K562 (cell line): ENCODE measurements at regions not wholly inside any gene's neighbourhood (a gene's known extent, or its start where the extent isn't known, plus 50 kb on each side); places are given as distances from the start of the nearest gene placed in this dataset.
"Not testable (repeated sequence)": the region's sequence is repeated elsewhere in the genome, so short reads cannot be mapped to it uniquely, and the experiment has no call there.

ENCODE experiments used
- CREB1 ChIP-seq, 2 experiments: sonication (generic) in 1 of 2; formaldehyde crosslinking in 1 of 2; IDR thresholded peaks; 2 replicates each; pipeline versions ENCODE4 v1.6.1 to v1.8.0; 2012 to 2022; ENCODE audit warnings: inconsistent platforms in 1 of 2, mild to moderate bottlenecking in 1 of 2, missing genetic modification reagents in 1 of 2, moderate library complexity in 1 of 2
- E2F8 ChIP-seq: fragments of 450-650 bp; IDR thresholded peaks from 2 replicates; pipeline ENCODE4 v1.7.1; 2018; ENCODE audit warnings: mild to moderate bottlenecking, low read depth; ENCODE audit not compliant: partially characterized antibody
- GATA2 ChIP-seq: sonication (generic); formaldehyde crosslinking; IDR thresholded peaks from 2 replicates; pipeline ENCODE4 v1.4.0; 2020; ENCODE audit warnings: mild to moderate bottlenecking, missing genetic modification reagents
- POLR2A ChIP-seq: fragments of 450-650 bp; conservative IDR thresholded peaks from 2 replicates; pipeline ENCODE4 v1.6.1; 2016
- SRSF1 ChIP-seq: fragments of 200-400 bp; formaldehyde crosslinking; IDR thresholded peaks from 2 replicates; pipeline ENCODE4 v1.6.1; 2017; ENCODE audit warnings: mild to moderate bottlenecking, low read depth, low read length, moderate library complexity
- STAG1 ChIP-seq: sonication (generic); formaldehyde crosslinking; IDR thresholded peaks from 2 replicates; pipeline ENCODE4 v1.5.0; 2020; ENCODE audit warnings: missing genetic modification reagents, borderline replicate concordance
- TEAD4 ChIP-seq, 2 experiments: sonication (generic) in 1 of 2; formaldehyde crosslinking in 1 of 2; IDR thresholded peaks; 2 replicates each; pipeline versions ENCODE4 v1.6.1 to v1.8.0; 2012 to 2022; ENCODE audit warnings: borderline replicate concordance in 1 of 2, inconsistent platforms in 1 of 2, low read length in 1 of 2, mild to moderate bottlenecking in 1 of 2, missing genetic modification reagents in 1 of 2
- YY1 ChIP-seq, 3 experiments: IDR thresholded peaks; 2 replicates each; pipeline ENCODE4 v1.6.1; 2011; ENCODE audit warnings: low read length in 2 of 3, mild to moderate bottlenecking in 2 of 3, moderate library complexity in 2 of 3, borderline replicate concordance in 1 of 3, control low read depth in 1 of 3, low read depth in 1 of 3; ENCODE audit not compliant: insufficient read depth in 3 of 3, insufficient replicate concordance in 2 of 3, control insufficient read depth in 1 of 3, insufficient read length in 1 of 3; ENCODE audit errors: extremely low read depth in 1 of 3
- ZKSCAN8 ChIP-seq: fragments of 200-800 bp; sonication (Bioruptor generic); IDR thresholded peaks from 2 replicates; pipeline ENCODE4 v1.6.1; 2016; ENCODE audit warnings: missing genetic modification characterization, missing compliant biosample characterization
- TF ChIP-seq, protein P1 (sequence below): fragments of 250-450 bp; sonication (Bioruptor Pico); IDR thresholded peaks from 2 replicates; pipeline ENCODE4 v1.8.0; 2022; ENCODE audit warnings: moderate library complexity, mild to moderate bottlenecking, inconsistent platforms
- TF ChIP-seq, protein P2 (sequence below), 3 experiments: IDR thresholded peaks in 2 of 3; conservative IDR thresholded peaks in 1 of 3; 2 replicates each; pipeline ENCODE4 v1.5.1; 2011 to 2012; ENCODE audit warnings: low read length in 3 of 3, mild to moderate bottlenecking in 3 of 3, control low read depth in 2 of 3, improper control_type of control experiment in 1 of 3, inconsistent platforms in 1 of 3, low read depth in 1 of 3, mixed read lengths in 1 of 3, moderate library complexity in 1 of 3; ENCODE audit not compliant: insufficient read depth in 2 of 3

- TF ChIP-seq, protein P1, sequence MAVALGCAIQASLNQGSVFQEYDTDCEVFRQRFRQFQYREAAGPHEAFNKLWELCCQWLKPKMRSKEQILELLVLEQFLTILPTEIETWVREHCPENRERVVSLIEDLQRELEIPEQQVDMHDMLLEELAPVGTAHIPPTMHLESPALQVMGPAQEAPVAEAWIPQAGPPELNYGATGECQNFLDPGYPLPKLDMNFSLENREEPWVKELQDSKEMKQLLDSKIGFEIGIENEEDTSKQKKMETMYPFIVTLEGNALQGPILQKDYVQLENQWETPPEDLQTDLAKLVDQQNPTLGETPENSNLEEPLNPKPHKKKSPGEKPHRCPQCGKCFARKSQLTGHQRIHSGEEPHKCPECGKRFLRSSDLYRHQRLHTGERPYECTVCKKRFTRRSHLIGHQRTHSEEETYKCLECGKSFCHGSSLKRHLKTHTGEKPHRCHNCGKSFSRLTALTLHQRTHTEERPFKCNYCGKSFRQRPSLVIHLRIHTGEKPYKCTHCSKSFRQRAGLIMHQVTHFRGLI (CRISPR knock-in tag): not testable (repeated sequence)
- not testable (repeated sequence) for TF ChIP-seq CREB1 (IDR thresholded peaks at IDR 0.05); CREB1 (CRISPR knock-in tag; IDR thresholded peaks at IDR 0.05); TEAD4 (IDR thresholded peaks at IDR 0.05; ENCODE audit: low read length); TEAD4 (CRISPR knock-in tag; IDR thresholded peaks at IDR 0.05; ENCODE audit: borderline replicate concordance); ZKSCAN8; STAG1 (CRISPR knock-in tag); POLR2A; E2F8; GATA2 (CRISPR knock-in tag); SRSF1; YY1 (IDR thresholded peaks at IDR 0.05; ENCODE audit: borderline replicate concordance in 1 of 3, control insufficient read depth in 1 of 3, extremely low read depth in 1 of 3, insufficient read depth in 3 of 3, insufficient read length in 1 of 3, insufficient replicate concordance in 2 of 3, low read depth in 1 of 3, low read length in 2 of 3)
- TF ChIP-seq, protein P2, sequence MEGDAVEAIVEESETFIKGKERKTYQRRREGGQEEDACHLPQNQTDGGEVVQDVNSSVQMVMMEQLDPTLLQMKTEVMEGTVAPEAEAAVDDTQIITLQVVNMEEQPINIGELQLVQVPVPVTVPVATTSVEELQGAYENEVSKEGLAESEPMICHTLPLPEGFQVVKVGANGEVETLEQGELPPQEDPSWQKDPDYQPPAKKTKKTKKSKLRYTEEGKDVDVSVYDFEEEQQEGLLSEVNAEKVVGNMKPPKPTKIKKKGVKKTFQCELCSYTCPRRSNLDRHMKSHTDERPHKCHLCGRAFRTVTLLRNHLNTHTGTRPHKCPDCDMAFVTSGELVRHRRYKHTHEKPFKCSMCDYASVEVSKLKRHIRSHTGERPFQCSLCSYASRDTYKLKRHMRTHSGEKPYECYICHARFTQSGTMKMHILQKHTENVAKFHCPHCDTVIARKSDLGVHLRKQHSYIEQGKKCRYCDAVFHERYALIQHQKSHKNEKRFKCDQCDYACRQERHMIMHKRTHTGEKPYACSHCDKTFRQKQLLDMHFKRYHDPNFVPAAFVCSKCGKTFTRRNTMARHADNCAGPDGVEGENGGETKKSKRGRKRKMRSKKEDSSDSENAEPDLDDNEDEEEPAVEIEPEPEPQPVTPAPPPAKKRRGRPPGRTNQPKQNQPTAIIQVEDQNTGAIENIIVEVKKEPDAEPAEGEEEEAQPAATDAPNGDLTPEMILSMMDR (IDR thresholded peaks at IDR 0.05 in 2 of 3, conservative IDR thresholded peaks at IDR 0.05 in 1 of 3; ENCODE audit: insufficient read depth in 2 of 3, low read depth in 1 of 3, low read length in 3 of 3): not testable (repeated sequence)
Measured at GRCh38 chr4:9695994-9696393, 85.4 kb upstream of the DRD5 start.
